HT1080 (cell line): ENCODE measurements at regions not wholly inside any gene's neighbourhood (a gene's known extent, or its start where the extent isn't known, plus 50 kb on each side); places are given as distances from the start of the nearest gene placed in this dataset.

Experiments
- DNase-seq: peaks from one replicate; pipeline ENCODE4 v3.0.0-alpha.2; 2015; ENCODE audit warnings: low read depth

GRCh38 chr10:62545160-62546066, 171.2 kb downstream of the ZNF365 start:
- peak; percentile 11 for DNase-seq

DNA sequence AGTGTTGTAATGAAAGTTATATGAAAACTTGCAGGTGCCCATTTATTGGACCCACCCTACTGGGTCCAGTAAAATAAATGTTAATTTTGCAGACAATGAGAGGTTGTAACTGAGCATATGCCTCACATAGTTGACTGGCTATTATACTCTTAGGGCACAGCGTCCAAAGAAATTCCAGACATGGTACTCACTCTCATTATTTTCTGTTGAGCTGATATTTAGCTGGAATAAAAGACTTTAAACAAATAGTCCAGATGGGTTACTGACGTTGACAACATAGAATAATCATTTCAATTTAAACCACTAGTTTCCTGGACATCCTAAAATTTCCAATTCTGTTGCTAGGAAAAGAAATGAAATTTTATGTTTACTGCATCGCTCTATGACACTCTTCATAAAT, 174.5 kb downstream of the ZNF365 start:
- DNase-seq: no peak

- DNase-seq: no peak
Measured at GRCh38 chr10:62550173-62550572, 176.0 kb downstream of the ZNF365 start.

- DNase-seq: peak; percentile 44
Measured at GRCh38 chr10:62554632-62555199, 180.5 kb downstream of the ZNF365 start.

GRCh38 chr10:62559481-62560200, 185.5 kb downstream of the ZNF365 start:
- no peak for DNase-seq

GRCh38 chr10:62560201-62560819, 186.1 kb downstream of the ZNF365 start:
- no peak for DNase-seq

DNA sequence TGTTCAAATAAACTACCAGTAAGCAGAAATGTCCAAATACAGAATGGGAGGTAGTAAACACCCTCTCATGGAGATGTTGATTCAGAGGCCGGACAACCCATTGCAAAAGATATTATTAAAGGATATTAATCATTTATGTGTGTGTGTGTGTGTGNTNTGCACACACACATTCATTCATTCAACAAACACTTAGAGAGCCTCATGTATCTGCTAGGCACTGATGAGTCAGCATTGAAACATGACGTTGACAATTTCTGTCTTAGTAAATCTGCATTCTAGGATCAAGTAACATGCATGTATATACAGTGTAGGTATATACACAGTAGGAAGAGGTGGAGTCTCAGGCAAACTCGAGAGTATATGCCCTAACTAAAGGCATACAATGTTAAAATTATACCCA, 187.0 kb downstream of the ZNF365 start:
- DNase-seq: no peak

- DNase-seq: no peak
Measured at GRCh38 chr10:62562101-62562500, 187.9 kb downstream of the ZNF365 start.

- no peak for DNase-seq
Measured at GRCh38 chr10:62562795-62563194, 188.6 kb downstream of the ZNF365 start.

DNA sequence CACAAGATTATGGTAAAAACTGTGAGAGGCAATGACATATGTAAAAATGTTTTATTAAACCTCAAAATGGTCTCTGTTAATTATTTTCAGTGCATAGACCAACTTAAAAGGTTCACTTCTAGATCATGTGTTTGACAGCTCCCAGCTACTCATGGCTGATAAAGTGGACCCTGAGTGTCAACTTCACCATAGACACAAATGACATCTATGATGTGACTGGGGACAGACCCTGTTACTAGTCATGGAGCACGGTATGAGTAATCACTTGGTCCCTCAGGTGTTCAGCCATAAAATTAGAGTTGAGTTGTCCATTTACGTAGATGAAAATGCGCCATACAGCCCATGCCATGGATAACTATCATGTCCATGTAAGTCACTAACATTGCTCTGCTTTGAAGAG, 199.8 kb downstream of the ZNF365 start:
- no peak for DNase-seq

DNA sequence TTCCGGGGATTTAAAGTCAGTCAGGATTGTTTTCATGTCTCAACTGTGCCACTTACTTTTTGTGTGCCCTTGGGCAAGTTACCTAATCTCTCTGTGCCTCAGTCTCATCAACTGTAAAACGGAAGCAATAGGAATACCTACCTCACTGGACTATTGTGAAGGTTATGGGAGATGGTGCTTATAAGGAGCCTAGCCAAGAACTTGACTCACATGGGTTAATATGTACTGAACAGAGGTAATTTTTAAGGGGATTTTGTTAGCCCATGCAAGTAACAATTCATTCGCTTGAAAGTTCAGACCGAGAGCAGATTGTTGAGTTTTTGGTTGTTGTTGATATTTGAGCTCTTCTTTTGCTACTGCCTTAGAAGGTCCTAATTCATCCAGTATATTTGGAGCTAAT, 202.9 kb downstream of the ZNF365 start:
- DNase-seq: no peak

GRCh38 chr10:62577666-62578291, 203.6 kb downstream of the ZNF365 start:
- DNase-seq: peak; percentile 41

- DNase-seq: no peak
Measured at GRCh38 chr10:62578301-62578700, 204.1 kb downstream of the ZNF365 start.

DNA sequence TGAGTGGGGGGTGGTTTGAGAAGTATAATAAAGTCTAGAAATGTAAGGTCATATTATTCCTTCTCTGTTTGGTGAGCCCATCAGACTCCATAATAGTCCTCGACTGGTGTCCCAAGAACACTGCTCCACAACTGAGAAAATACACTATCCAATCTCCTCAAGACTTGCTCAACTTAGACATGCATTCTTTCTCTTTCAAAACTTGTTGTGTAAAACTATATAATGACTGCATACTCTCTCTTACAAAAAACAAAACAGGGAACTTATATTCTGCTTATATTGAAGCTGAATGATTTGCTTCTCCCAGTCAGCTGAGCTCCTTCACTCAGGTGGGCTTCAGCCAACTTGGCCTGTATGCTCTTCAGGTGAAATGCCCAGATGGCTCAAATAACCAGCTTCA, 204.7 kb downstream of the ZNF365 start:
- DNase-seq: no peak

GRCh38 chr10:62580396-62580795, 206.2 kb downstream of the ZNF365 start:
- DNase-seq: peak; percentile 61

- no peak for DNase-seq
Measured at GRCh38 chr10:62581351-62581750, 207.2 kb downstream of the ZNF365 start.

DNA sequence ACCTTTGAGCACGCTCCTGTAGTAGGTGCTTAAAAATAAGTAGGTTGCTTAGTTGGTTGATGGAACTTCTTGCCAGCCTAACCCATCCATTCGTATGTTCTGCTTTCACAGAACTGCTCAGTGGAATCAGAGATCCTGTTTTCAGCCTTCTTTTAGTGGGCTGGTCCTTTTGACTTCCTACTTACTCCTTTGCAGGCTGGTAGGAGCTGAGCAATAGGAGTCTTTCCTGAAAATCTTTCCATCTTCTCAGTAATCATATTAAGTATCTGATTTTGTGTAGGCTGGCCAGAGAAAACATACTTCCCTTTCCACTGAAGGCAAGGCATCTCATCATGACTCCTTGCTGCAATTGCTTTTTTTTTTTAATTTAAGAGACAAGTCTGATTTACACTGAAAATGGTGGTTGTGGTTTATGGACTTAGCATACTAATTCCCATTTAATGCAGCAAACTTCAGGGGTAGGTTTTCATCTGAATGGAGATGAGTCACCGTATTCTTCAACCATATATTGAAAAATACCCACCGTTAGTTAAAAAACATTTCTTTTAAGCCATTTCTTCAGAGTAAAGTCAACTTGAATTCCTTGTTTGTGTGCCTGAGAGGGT, 208.0 kb downstream of the ZNF365 start:
- DNase-seq: peak; percentile 75

DNA sequence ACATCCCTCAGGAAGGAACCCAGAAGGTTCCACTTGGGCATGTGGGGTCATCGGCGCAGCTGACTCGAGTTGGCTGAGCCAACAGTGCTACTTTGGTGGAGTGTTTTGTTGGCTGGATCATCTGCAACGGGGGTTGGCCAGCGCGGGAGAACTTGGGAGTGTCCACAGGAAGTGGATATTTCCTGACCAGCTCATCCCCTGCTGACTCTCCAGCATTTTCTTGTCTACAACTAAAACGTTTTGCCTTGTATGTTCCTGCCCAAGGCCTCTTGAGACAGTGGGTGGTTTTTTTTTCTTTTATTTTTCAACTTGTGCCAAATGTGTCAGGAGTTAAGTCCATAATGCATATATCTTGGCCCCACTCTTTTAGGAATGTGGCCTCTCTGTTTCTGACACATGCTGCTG, 208.6 kb downstream of the ZNF365 start:
- peak; percentile 95 for DNase-seq

DNA sequence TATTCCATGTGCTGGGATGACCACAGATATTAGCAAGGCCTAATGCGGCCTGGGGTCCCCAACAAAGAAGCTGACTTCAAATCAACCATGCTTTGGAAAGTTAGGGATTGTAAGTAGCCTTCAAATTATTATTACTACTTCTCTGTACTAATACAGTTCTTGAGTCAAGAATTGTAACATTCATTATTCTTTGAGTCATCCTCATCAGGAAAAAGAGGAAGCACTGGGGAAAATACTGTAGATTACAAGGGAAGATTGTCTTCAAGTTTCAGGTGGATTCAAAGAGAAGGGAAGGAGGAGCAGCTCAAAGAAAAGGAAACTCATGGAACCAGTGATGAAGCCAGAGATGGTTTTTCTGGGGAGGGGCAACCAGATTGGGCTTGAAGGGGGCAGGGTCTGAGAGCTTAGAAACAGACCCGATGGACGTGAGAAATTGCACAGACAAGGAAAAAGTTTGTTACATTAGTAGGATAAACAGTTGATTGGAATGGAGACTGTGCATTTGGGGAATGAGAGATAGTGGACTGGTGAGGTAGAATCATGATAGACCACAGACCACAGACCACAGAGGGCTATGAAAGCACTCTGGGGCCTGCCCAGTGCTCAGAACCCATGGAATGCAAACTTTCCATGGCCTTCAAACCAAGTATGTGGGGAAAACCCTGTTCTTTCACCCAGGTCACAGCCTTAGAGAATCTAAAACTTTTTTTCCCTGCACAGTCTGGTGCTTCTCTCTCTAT, 209.9 kb downstream of the ZNF365 start:
- DNase-seq: peak; percentile 81

GRCh38 chr10:62584731-62585130, 210.6 kb downstream of the ZNF365 start:
- DNase-seq: no peak
